ENCODE measurements at regions not wholly inside any gene's neighbourhood (a gene's known extent, or its start where the extent isn't known, plus 50 kb on each side); places are given as distances from the start of the nearest gene placed in this dataset.

DNA sequence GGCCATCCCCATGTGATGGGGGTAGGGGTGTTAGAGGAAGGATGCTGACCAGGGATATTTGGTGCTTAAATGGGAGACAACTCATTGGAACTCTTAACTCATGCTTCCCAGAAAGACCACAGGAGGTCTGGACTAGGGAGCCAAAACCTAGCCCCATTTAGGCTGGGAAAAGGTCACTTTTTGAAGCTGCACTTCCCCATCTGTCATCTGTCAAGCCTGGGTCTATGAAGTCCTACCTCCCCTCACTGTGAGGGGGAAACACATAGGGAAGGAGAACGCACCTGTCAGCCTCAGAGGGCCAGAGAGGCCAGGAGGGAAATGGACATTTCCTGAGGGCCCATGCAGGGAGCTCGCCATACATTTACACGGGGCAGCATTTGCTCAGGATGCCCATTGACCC, 321.0 kb downstream of the BCL11B start:
- POLR2A ChIA-PET = no interaction called here
- no peak overlapping the region for H3K4me3 ChIP-seq (ENCODE audit: low read depth, low read length)
- DNase-seq (ENCODE audit: low read depth, low spot score) = no peak
- CTCF ChIA-PET = no interaction called here
- TF ChIP-seq CTCF (IDR thresholded peaks at IDR 0.05; ENCODE audit: insufficient read depth, low read length, missing control alignments) = no peak

DNA sequence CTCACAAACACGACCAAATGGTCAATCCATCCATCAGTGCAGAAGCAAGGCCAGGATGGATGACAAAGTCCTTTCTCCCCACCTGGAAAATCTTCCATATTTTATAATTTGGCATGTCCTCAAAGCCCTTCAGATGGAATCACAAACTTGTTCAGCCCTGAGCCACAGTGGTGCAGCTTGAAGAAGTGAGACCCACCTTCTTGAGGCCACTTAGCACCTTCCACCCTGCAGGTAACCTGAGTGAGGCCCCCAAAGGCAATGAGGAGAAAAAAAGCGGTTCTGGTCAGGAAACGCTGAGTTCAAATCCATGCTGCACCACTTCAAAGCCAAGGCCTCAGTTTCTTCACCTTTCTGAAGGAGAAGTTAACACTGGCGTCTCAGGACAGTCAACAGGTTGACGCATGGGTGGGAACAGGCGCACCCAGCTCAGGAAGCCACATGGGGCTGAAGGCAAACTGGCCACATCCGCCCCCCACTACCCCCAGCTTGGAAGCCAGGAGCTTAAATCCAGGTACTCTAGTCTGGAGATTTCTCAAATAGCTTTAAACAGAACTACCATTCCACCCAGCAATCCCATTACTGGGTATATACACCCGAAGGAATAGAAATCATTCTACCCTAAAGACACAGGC, 320.4 kb downstream of the BCL11B start:
- H3K4me3 ChIP-seq (ENCODE audit: low read depth, low read length) = no peak overlapping the region
- POLR2A ChIA-PET = no interaction called here
- CTCF ChIA-PET = no interaction called here
- no peak for DNase-seq (ENCODE audit: low read depth, low spot score)
- TF ChIP-seq CTCF (IDR thresholded peaks at IDR 0.05; ENCODE audit: insufficient read depth, low read length, missing control alignments) = no peak

DNA sequence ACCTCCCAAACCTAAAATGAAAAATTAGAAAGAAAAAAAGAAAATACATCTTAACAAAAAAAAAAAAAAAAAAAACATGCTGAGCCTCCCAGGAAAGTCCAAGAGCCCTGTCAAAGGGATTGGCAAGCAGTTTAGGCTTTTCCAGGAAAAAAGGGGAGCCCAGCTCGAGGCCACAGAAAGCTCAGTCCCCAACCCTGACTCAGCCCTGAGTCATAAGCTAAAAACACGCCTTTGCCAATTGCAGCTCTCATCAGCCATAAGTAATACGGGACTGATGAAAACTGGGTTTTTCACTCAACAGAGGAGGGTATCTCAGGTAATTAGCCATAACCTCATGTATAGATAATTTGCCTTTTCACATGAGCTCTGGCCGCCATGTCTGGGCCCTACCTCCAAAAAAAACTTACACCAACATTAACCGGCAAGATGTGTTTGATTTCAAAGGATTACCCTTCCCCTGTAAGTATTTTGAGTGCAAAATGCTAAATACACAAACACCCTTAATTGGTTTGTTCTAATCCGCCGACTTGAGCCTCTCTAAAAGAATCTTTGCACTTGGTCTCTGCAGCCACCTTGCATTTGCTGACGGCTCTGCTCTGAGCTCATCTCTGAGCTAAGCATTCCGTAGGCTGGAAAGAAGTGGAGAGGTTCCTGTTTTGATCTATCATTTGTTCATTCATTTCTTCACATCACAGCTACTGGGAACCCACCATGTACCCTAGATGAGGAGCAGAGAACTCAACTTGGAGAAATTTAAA, 319.2 kb downstream of the BCL11B start:
- DNase-seq (ENCODE audit: low read depth, low spot score) = no peak
- CTCF ChIA-PET = no interaction called here
- POLR2A ChIA-PET = no interaction called here
- H3K4me3 ChIP-seq (ENCODE audit: low read depth, low read length) = no peak overlapping the region
- TF ChIP-seq CTCF (IDR thresholded peaks at IDR 0.05; ENCODE audit: insufficient read depth, low read length, missing control alignments) = no peak

GRCh38 chr14:98953551-98954348, 318.2 kb downstream of the BCL11B start:
- CTCF ChIA-PET = no interaction called here

GRCh38 chr14:98954349-98955000, 317.5 kb downstream of the BCL11B start:
- POLR2A ChIA-PET = no interaction called here
- no peak for DNase-seq (ENCODE audit: low read depth, low spot score)
- no peak overlapping the region for H3K4me3 ChIP-seq (ENCODE audit: low read depth, low read length)
- TF ChIP-seq CTCF (IDR thresholded peaks at IDR 0.05; ENCODE audit: insufficient read depth, low read length, missing control alignments) = no peak
- CTCF ChIA-PET = no interaction called here

More at GRCh38 chr14:98953551-98954348, 318.2 kb downstream of the BCL11B start:
- no peak for DNase-seq (ENCODE audit: low read depth, low spot score)
- H3K4me3 ChIP-seq (ENCODE audit: low read depth, low read length) = no peak overlapping the region
- no peak for TF ChIP-seq CTCF (IDR thresholded peaks at IDR 0.05; ENCODE audit: insufficient read depth, low read length, missing control alignments)
- POLR2A ChIA-PET = no interaction called here

Data from AG04449 (cell line).